GM10266 (cell line): ENCODE measurements at regions not wholly inside any gene's neighbourhood (a gene's known extent, or its start where the extent isn't known, plus 50 kb on each side); places are given as distances from the start of the nearest gene placed in this dataset.

Experiments used
- DNase-seq: peaks from one replicate; pipeline ENCODE4 v3.0.0; 2012; ENCODE audit errors: extremely low spot score
- CTCF ChIP-seq: IDR thresholded peaks from 2 replicates; pipeline ENCODE4 v1.5.1; 2012; ENCODE audit warnings: mild to moderate bottlenecking, low read depth; ENCODE audit not compliant: control insufficient read depth, insufficient read depth; ENCODE audit errors: missing control alignments

- DNase-seq = peak; percentile 5
- no peak for TF ChIP-seq CTCF
Observed at GRCh38 chrX:134712272-134712671, 54.0 kb upstream of the PLAC1 start.

GRCh38 chrX:134711135-134711921, 53.1 kb upstream of the PLAC1 start:
- no peak for DNase-seq
- no peak for TF ChIP-seq CTCF
